ENCODE measurements at regions not wholly inside any gene's neighbourhood (a gene's known extent, or its start where the extent isn't known, plus 50 kb on each side); places are given as distances from the start of the nearest gene placed in this dataset.

- ChIA-PET POLR2A (no interaction called here), SMC1A (ENCODE audit: uncharacterized antibody, unreplicated experiment) (interaction anchor here (0.8 kb wide), 1 partner anchor 34 kb away, joined by 3 read pairs; no protein-coding TSS in a partner anchor), RAD21 (ENCODE audit: unreplicated experiment) (no interaction called here), CTCF (no interaction called here)
- Histone ChIP-seq H3K9ac (ENCODE audit: control insufficient read depth, insufficient read depth, low read length) (no peak overlapping the region), H3K27me3 (replicated peaks in 1 of 2; ENCODE audit: control insufficient read depth in 2 of 2, insufficient read depth in 2 of 2, low read length in 1 of 2) (no peaks in the 10 kb centered on the region), H4K20me1 (ENCODE audit: control insufficient read depth, insufficient read depth) (no peaks in the 10 kb centered on the region), H3K9me3 (replicated peaks; ENCODE audit: control insufficient read depth, insufficient read depth, low read length) (no peaks in the 10 kb centered on the region), H2AFZ (ENCODE audit: control insufficient read depth, low read depth, low read length) (no peak overlapping the region), H3K4me1 (ENCODE audit: control insufficient read depth, insufficient read depth, low read length) (no peaks in the 10 kb centered on the region), H3K27ac (ENCODE audit: control insufficient read depth, insufficient read depth) (no peak overlapping the region), H3K36me3 (ENCODE audit: control insufficient read depth in 2 of 2, insufficient read depth in 2 of 2, low read length in 1 of 2) (no peaks in the 10 kb centered on the region), H3K79me2 (ENCODE audit: control insufficient read depth, insufficient read depth, low read length) (no peaks in the 10 kb centered on the region), H3K4me2 (ENCODE audit: control insufficient read depth, insufficient read depth) (no peak overlapping the region), H3K4me3 (no peak overlapping the region)
- TF ChIP-seq YY1 (IDR thresholded peaks at IDR 0.05; ENCODE audit: low read depth, low read length) (no peak), BMI1 (IDR thresholded peaks at IDR 0.05; ENCODE audit: borderline replicate concordance) (no peak), DPF2 (IDR thresholded peaks at IDR 0.05) (no peak), PAX5 (IDR thresholded peaks at IDR 0.05; ENCODE audit: borderline replicate concordance, low read depth, low read length) (no peak), CUX1 (IDR thresholded peaks at IDR 0.05; ENCODE audit: insufficient replicate concordance, low read depth, low read length) (no peak), KLF5 (IDR thresholded peaks at IDR 0.05; ENCODE audit: partially characterized antibody) (no peak), MTA2 (IDR thresholded peaks at IDR 0.05; ENCODE audit: low read depth) (no peak), ATF7 (IDR thresholded peaks at IDR 0.05; ENCODE audit: low read depth) (no peak), MEF2B (IDR thresholded peaks at IDR 0.05; ENCODE audit: partially characterized antibody, poor library complexity, severe bottlenecking) (no peak), EZH2 (IDR thresholded peaks at IDR 0.05; ENCODE audit: borderline replicate concordance, control insufficient read depth, low read depth, low read length) (no peak), RELB (IDR thresholded peaks at IDR 0.05; ENCODE audit: low read depth) (no peak)
- TF ChIP-seq, protein P1, sequence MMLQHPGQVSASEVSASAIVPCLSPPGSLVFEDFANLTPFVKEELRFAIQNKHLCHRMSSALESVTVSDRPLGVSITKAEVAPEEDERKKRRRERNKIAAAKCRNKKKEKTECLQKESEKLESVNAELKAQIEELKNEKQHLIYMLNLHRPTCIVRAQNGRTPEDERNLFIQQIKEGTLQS (IDR thresholded peaks at IDR 0.05; ENCODE audit: borderline replicate concordance, extremely low read depth, low read depth, low read length), result no peak
- no peak for FAIRE-seq
- BruUV-seq (replicated peaks), result no TSS peak
- in situ Hi-C loops (cut with MboI) (no loop called here), intact Hi-C loops (cut with micrococcal nuclease; ENCODE audit: unreplicated experiment) (no loop called here)
- no peak for DNase-seq (ENCODE audit: low read depth, low spot score)
- ATAC-seq, result no peak
- WGBS (ENCODE audit: insufficient coverage, insufficient replicate concordance, low lambda C conversion rate, missing lambda C conversion rate), result 36% methylated on average over 2 of the region's 2 CpGs
Measured at GRCh38 chr2:67872481-67872880, 190.3 kb downstream of the C1D start.

Data from GM12878 (cell line).